ENCODE measurements at regions not wholly inside any gene's neighbourhood (a gene's known extent, or its start where the extent isn't known, plus 50 kb on each side); places are given as distances from the start of the nearest gene placed in this dataset.
"Not testable (repeated sequence)": the region's sequence is repeated elsewhere in the genome, so short reads cannot be mapped to it uniquely, and the experiment has no call there.

GRCh38 chr2:35931115-35931514 lies 424.5 kb upstream of the CRIM1 start:
- DNase-seq, result no peak

GRCh38 chr2:35929551-35929950 lies 426.0 kb upstream of the CRIM1 start:
- DNase-seq, result no peak

GRCh38 chr2:35920061-35920460 lies 435.5 kb upstream of the CRIM1 start:
- DNase-seq, result no peak

- DNase-seq, result no peak
Measured at GRCh38 chr2:35915261-35915660, 440.3 kb upstream of the CRIM1 start.

GRCh38 chr2:35891936-35892335 lies 463.6 kb upstream of the CRIM1 start:
- DNase-seq, result no peak

- no peak for DNase-seq
Measured at GRCh38 chr2:35891528-35891927, 464.1 kb upstream of the CRIM1 start.

- no peak for DNase-seq
Measured at GRCh38 chr2:35887146-35887545, 468.4 kb upstream of the CRIM1 start.

GRCh38 chr2:35873921-35874320 lies 481.7 kb upstream of the CRIM1 start:
- DNase-seq, result no peak

GRCh38 chr2:35871672-35872071 lies 483.9 kb upstream of the CRIM1 start:
- no peak for DNase-seq

GRCh38 chr2:35870713-35871112 lies 484.9 kb upstream of the CRIM1 start:
- no peak for DNase-seq

GRCh38 chr2:35864141-35864540 lies 491.4 kb upstream of the CRIM1 start:
- no peak for DNase-seq

GRCh38 chr2:35858216-35858615 lies 497.4 kb upstream of the CRIM1 start:
- no peak for DNase-seq

- no peak for DNase-seq
Measured at GRCh38 chr2:35857498-35857897, 498.1 kb upstream of the CRIM1 start.

GRCh38 chr2:35831385-35831784 lies 524.2 kb upstream of the CRIM1 start:
- DNase-seq, result no peak

GRCh38 chr2:35830833-35831232 lies 524.7 kb upstream of the CRIM1 start:
- DNase-seq, result no peak

GRCh38 chr2:35827086-35827485 lies 528.5 kb upstream of the CRIM1 start:
- no peak for DNase-seq

GRCh38 chr2:35822716-35823115 lies 532.9 kb upstream of the CRIM1 start:
- DNase-seq, result no peak

- no peak for DNase-seq
Measured at GRCh38 chr2:35821675-35822074, 533.9 kb upstream of the CRIM1 start.

GRCh38 chr2:35820391-35820790 lies 535.2 kb upstream of the CRIM1 start:
- DNase-seq, result no peak

GRCh38 chr2:35819033-35819432 lies 536.5 kb upstream of the CRIM1 start:
- DNase-seq, result no peak

GRCh38 chr2:35818359-35818758 lies 537.2 kb upstream of the CRIM1 start:
- DNase-seq, result not testable (repeated sequence)

- DNase-seq, result not testable (repeated sequence)
Measured at GRCh38 chr2:35814597-35814996, 541.0 kb upstream of the CRIM1 start.

- DNase-seq, result no peak
Measured at GRCh38 chr2:35803126-35803525, 552.5 kb upstream of the CRIM1 start.

GRCh38 chr2:35794796-35795450 lies 560.7 kb upstream of the CRIM1 start:
- no peak for DNase-seq

- no peak for DNase-seq
Measured at GRCh38 chr2:35790292-35790691, 565.3 kb upstream of the CRIM1 start.

GRCh38 chr2:35788543-35788942 lies 567.0 kb upstream of the CRIM1 start:
- no peak for DNase-seq

Data from NK-92 treated with Interleukin-12 subunit alpha and Interleukin-12 subunit beta, amount 100 ng/mL, for 24 hours (cell line).